MM.1S (cell line): ENCODE measurements at regions not wholly inside any gene's neighbourhood (a gene's known extent, or its start where the extent isn't known, plus 50 kb on each side); places are given as distances from the start of the nearest gene placed in this dataset.

Source experiments
- CTCF ChIP-seq: fragments of 300-600 bp; sonication (generic); IDR thresholded peaks from 2 replicates; pipeline ENCODE4 v1.5.1; 2016; ENCODE audit warnings: antibody characterized with exemption, low read length, mixed read lengths
- EZH2 ChIP-seq: fragments of 300-600 bp; sonication (generic); optimal IDR thresholded peaks from 2 replicates; pipeline ENCODE3; 2017; ENCODE audit warnings: low read depth, mild to moderate bottlenecking, antibody characterized with exemption, low read length, mixed read lengths

GRCh38 chr4:95956094-95956493, 116.2 kb downstream of the PDHA2 start:
- TF ChIP-seq CTCF (no peak), EZH2 (no peak)
